Astrocyte (in vitro differentiated cells and primary cell): ENCODE measurements at regions not wholly inside any gene's neighbourhood (a gene's known extent, or its start where the extent isn't known, plus 50 kb on each side); places are given as distances from the start of the nearest gene placed in this dataset.

Experiments used
- DNase-seq: peaks from one replicate; pipeline ENCODE4 v3.0.0-alpha.2; 2010; ENCODE audit warnings: low read depth
- FAIRE-seq: peaks from 2 replicates; lab custom pipeline; 2011; peaks lifted over from hg19 to GRCh38; lab: Jason Lieb, UNC
- H2AFZ ChIP-seq: 2 replicates; pipeline ENCODE4 v1.6.0; 2012; ENCODE audit warnings: low read depth, low read length, inconsistent platforms
- H3K27ac ChIP-seq: 2 replicates; pipeline ENCODE4 v1.5.1; 2011; ENCODE audit warnings: low read depth, low read length, inconsistent platforms
- H3K27me3 ChIP-seq: 2 replicates; pipeline ENCODE4 v1.6.0; 2011; ENCODE audit warnings: low read length, inconsistent platforms; ENCODE audit not compliant: insufficient read depth
- H3K36me3 ChIP-seq: 2 replicates; pipeline ENCODE4 v1.5.1; 2011; ENCODE audit warnings: low read length, inconsistent platforms; ENCODE audit not compliant: insufficient read depth
- H3K4me1 ChIP-seq: 2 replicates; pipeline ENCODE4 v1.5.1; 2011; ENCODE audit warnings: low read length, inconsistent platforms; ENCODE audit not compliant: insufficient read depth
- H3K4me2 ChIP-seq: 2 replicates; pipeline ENCODE4 v1.6.0; 2012; ENCODE audit warnings: low read length, inconsistent platforms
- H3K4me3 ChIP-seq: 2 replicates; pipeline ENCODE4 v1.5.1; 2011; ENCODE audit warnings: low read depth, mild to moderate bottlenecking, low read length, inconsistent platforms; ENCODE audit not compliant: insufficient read depth
- H3K79me2 ChIP-seq: 2 replicates; pipeline ENCODE4 v1.6.0; 2012; ENCODE audit warnings: mild to moderate bottlenecking, low read length, inconsistent platforms; ENCODE audit not compliant: insufficient read depth
- H3K9ac ChIP-seq: 2 replicates; pipeline ENCODE4 v1.6.0; 2012; ENCODE audit warnings: mild to moderate bottlenecking, low read length, inconsistent platforms
- H3K9me3 ChIP-seq: 2 replicates; pipeline ENCODE4 v1.5.1; 2012; ENCODE audit warnings: low read depth, mild to moderate bottlenecking, low read length, inconsistent platforms; ENCODE audit not compliant: insufficient read depth
- H4K20me1 ChIP-seq: 2 replicates; pipeline ENCODE4 v1.6.0; 2012; ENCODE audit warnings: low read length, inconsistent platforms; ENCODE audit not compliant: insufficient read depth
- H3K27ac Mint-ChIP-seq: one replicate; pipeline ENCODE4 v1.8.0; 2021; ENCODE audit warnings: mild to moderate bottlenecking, mixed read lengths; ENCODE audit not compliant: unreplicated experiment
- H3K27me3 Mint-ChIP-seq: one replicate; pipeline ENCODE4 v1.8.0; 2021; ENCODE audit warnings: low read depth, mixed read lengths; ENCODE audit not compliant: unreplicated experiment
- H3K36me3 Mint-ChIP-seq: one replicate; pipeline ENCODE4 v1.8.0; 2021; ENCODE audit warnings: low read depth, mixed read lengths; ENCODE audit not compliant: unreplicated experiment
- H3K4me1 Mint-ChIP-seq: one replicate; pipeline ENCODE4 v1.8.0; 2021; ENCODE audit warnings: low read depth, mixed read lengths; ENCODE audit not compliant: unreplicated experiment
- H3K4me3 Mint-ChIP-seq: one replicate; pipeline ENCODE4 v1.8.0; 2021; ENCODE audit warnings: mild to moderate bottlenecking, moderate library complexity, mixed read lengths; ENCODE audit not compliant: unreplicated experiment
- H3K9me3 Mint-ChIP-seq: one replicate; pipeline ENCODE4 v1.8.0; 2021; ENCODE audit warnings: mild to moderate bottlenecking, mixed read lengths; ENCODE audit not compliant: unreplicated experiment
- CTCF ChIP-seq: IDR thresholded peaks from 2 replicates; pipeline ENCODE4 v1.5.1; 2011; ENCODE audit warnings: low read depth, mild to moderate bottlenecking, inconsistent platforms, low read length, moderate library complexity; ENCODE audit not compliant: insufficient read depth
- EZH2 ChIP-seq: IDR thresholded peaks from 2 replicates; pipeline ENCODE4 v1.6.1; 2012; ENCODE audit warnings: mild to moderate bottlenecking, low read length, inconsistent platforms; ENCODE audit not compliant: insufficient read depth

- H3K27me3 ChIP-seq, result no peaks in the 10 kb centered on the region
- no peak overlapping the region for H3K27ac Mint-ChIP-seq
- FAIRE-seq, result no peak
- no peak for TF ChIP-seq CTCF
- TF ChIP-seq EZH2, result no peak
- H3K36me3 ChIP-seq, result no peaks in the 10 kb centered on the region
- no peak for DNase-seq
- no peak overlapping the region for H3K9ac ChIP-seq
- no peaks in the 10 kb centered on the region for H3K36me3 Mint-ChIP-seq
- no peak overlapping the region for H3K4me2 ChIP-seq
- H3K27me3 Mint-ChIP-seq, result peaks cover 25% of the 10 kb centered on the region
- peaks cover 18% of the 10 kb centered on the region for H3K4me1 ChIP-seq
- H3K9me3 Mint-ChIP-seq, result peaks cover 2% of the 10 kb centered on the region
- H3K9me3 ChIP-seq, result no peaks in the 10 kb centered on the region
- no peaks in the 10 kb centered on the region for H4K20me1 ChIP-seq
- H3K4me3 ChIP-seq, result no peak overlapping the region
- no peaks in the 10 kb centered on the region for H3K79me2 ChIP-seq
- no peak overlapping the region for H3K4me3 Mint-ChIP-seq
- H3K27ac ChIP-seq, result no peak overlapping the region
- peaks cover 15% of the 10 kb centered on the region for H3K4me1 Mint-ChIP-seq
- no peak overlapping the region for H2AFZ ChIP-seq
These were observed 115.1 kb upstream of the ST6GAL2 start for GRCh38 chr2:107001062-107001461.

GRCh38 chr2:107001551-107001950, 115.6 kb upstream of the ST6GAL2 start:
- Histone ChIP-seq H3K4me1 (peaks cover 17% of the 10 kb centered on the region), H3K9ac (peak overlapping the region; percentile 46), H3K36me3 (no peaks in the 10 kb centered on the region), H2AFZ (no peak overlapping the region), H3K4me2 (peak overlapping the region; percentile 66), H3K4me3 (no peak overlapping the region), H3K79me2 (no peaks in the 10 kb centered on the region), H3K9me3 (no peaks in the 10 kb centered on the region), H3K27me3 (no peaks in the 10 kb centered on the region), H3K27ac (peak overlapping the region; percentile 74), H4K20me1 (no peaks in the 10 kb centered on the region)
- Mint-ChIP-seq H3K27ac (no peak overlapping the region), H3K9me3 (peaks cover 2% of the 10 kb centered on the region), H3K36me3 (no peaks in the 10 kb centered on the region), H3K27me3 (peaks cover 29% of the 10 kb centered on the region), H3K4me1 (peaks cover 15% of the 10 kb centered on the region), H3K4me3 (no peak overlapping the region)
- TF ChIP-seq CTCF, result no peak
- TF ChIP-seq EZH2, result no peak
- FAIRE-seq (no peak), DNase-seq (no peak)

GRCh38 chr2:107001964-107002696, 116.2 kb upstream of the ST6GAL2 start:
- H3K79me2 ChIP-seq, result no peaks in the 10 kb centered on the region

More at GRCh38 chr2:107001964-107002696, 116.2 kb upstream of the ST6GAL2 start:
- peak overlapping the region; percentile 74 for H3K27ac ChIP-seq
- no peak overlapping the region for H2AFZ ChIP-seq
- peaks cover 2% of the 10 kb centered on the region for H3K9me3 Mint-ChIP-seq
- peaks cover 17% of the 10 kb centered on the region for H3K4me1 ChIP-seq
- H3K4me3 Mint-ChIP-seq, result no peak overlapping the region
- peak overlapping the region; percentile 46 for H3K9ac ChIP-seq
- no peaks in the 10 kb centered on the region for H3K36me3 Mint-ChIP-seq
- H3K4me1 Mint-ChIP-seq, result peaks cover 15% of the 10 kb centered on the region
- peak overlapping the region; percentile 66 for H3K4me2 ChIP-seq
- H3K36me3 ChIP-seq, result no peaks in the 10 kb centered on the region
- H3K27ac Mint-ChIP-seq, result no peak overlapping the region
- H3K9me3 ChIP-seq, result no peaks in the 10 kb centered on the region
- FAIRE-seq (peak; percentile 81), DNase-seq (peak; percentile 80)
- peaks cover 28% of the 10 kb centered on the region for H3K27me3 Mint-ChIP-seq
- no peaks in the 10 kb centered on the region for H4K20me1 ChIP-seq
- H3K4me3 ChIP-seq, result no peak overlapping the region
- TF ChIP-seq CTCF, result no peak
- TF ChIP-seq EZH2, result no peak
- no peaks in the 10 kb centered on the region for H3K27me3 ChIP-seq
